COLO668 (cell line): ENCODE measurements at regions not wholly inside any gene's neighbourhood (a gene's known extent, or its start where the extent isn't known, plus 50 kb on each side); places are given as distances from the start of the nearest gene placed in this dataset.
A peak's percentile ranks its signal among the peaks of the same experiment; 100 is the strongest.

Experiments used
- DNase-seq: peaks from one replicate; lab custom pipeline; 2025; ENCODE audit not compliant: unreplicated experiment; lab: John Stamatoyannopoulos, UW

- DNase-seq, result no peak
Observed at GRCh38 chr7:41013117-41013516, 689.8 kb downstream of the INHBA start.

- DNase-seq, result no peak
Observed at GRCh38 chr7:41012041-41012440, 690.8 kb downstream of the INHBA start.

GRCh38 chr7:41010967-41011366 is 691.9 kb downstream of the INHBA start:
- DNase-seq, result no peak

GRCh38 chr7:41010418-41010817 is 692.5 kb downstream of the INHBA start:
- no peak for DNase-seq

GRCh38 chr7:41007811-41008210 is 695.1 kb downstream of the INHBA start:
- DNase-seq, result no peak

GRCh38 chr7:41007351-41007751 is 695.5 kb downstream of the INHBA start:
- DNase-seq, result no peak

GRCh38 chr7:41006306-41006995 is 696.4 kb downstream of the INHBA start:
- no peak for DNase-seq

GRCh38 chr7:41005374-41005901 is 697.5 kb downstream of the INHBA start:
- DNase-seq, result no peak

GRCh38 chr7:41003977-41004376 is 698.9 kb downstream of the INHBA start:
- DNase-seq, result no peak

- DNase-seq, result no peak
Observed at GRCh38 chr7:41003611-41003940, 699.3 kb downstream of the INHBA start.

GRCh38 chr7:41002741-41003610 is 699.9 kb downstream of the INHBA start:
- peak; percentile 53 for DNase-seq

- DNase-seq, result no peak
Observed at GRCh38 chr7:41000042-41000441, 702.8 kb downstream of the INHBA start.

GRCh38 chr7:40996233-40996677 is 706.6 kb downstream of the INHBA start:
- DNase-seq, result no peak

- no peak for DNase-seq
Observed at GRCh38 chr7:40990841-40991240, 712.0 kb downstream of the INHBA start.

- no peak for DNase-seq
Observed at GRCh38 chr7:40987571-40987970, 715.3 kb downstream of the INHBA start.

- DNase-seq, result no peak
Observed at GRCh38 chr7:40986351-40986873, 716.5 kb downstream of the INHBA start.

GRCh38 chr7:40983111-40983510 is 719.8 kb downstream of the INHBA start:
- DNase-seq, result no peak

GRCh38 chr7:40979296-40979695 is 723.6 kb downstream of the INHBA start:
- no peak for DNase-seq

GRCh38 chr7:40978047-40978446 is 724.8 kb downstream of the INHBA start:
- no peak for DNase-seq

- DNase-seq, result no peak
Observed at GRCh38 chr7:40977533-40977932, 725.4 kb downstream of the INHBA start.

GRCh38 chr7:40972426-40972825 is 730.5 kb downstream of the INHBA start:
- no peak for DNase-seq

- DNase-seq, result no peak
Observed at GRCh38 chr7:40969641-40970040, 733.2 kb downstream of the INHBA start.
